T-cell (primary cell): ENCODE measurements at regions not wholly inside any gene's neighbourhood (a gene's known extent, or its start where the extent isn't known, plus 50 kb on each side); places are given as distances from the start of the nearest gene placed in this dataset.
A peak's percentile ranks its signal among the peaks of the same experiment; 100 is the strongest.

Source experiments
- ATAC-seq, 4 experiments: fragments of 200-7000 bp in 3 of 4; fragments of 150-1000 bp in 1 of 4; cut with Tn5 transposase; replicated peaks in 1 of 4; 1 replicate in 3 of 4; 2 replicates in 1 of 4; pipeline ENCODE4 v1.10.0; 2021; ENCODE audit warnings: moderate library complexity in 3 of 4, mild to moderate bottlenecking in 2 of 4, moderate number of reproducible peaks in 1 of 4
- CTCF ChIA-PET, 2 donors: fragments of 300-600 bp; sonication (Branson Sonifier 250); formaldehyde crosslinking; loops; one replicate each; lab custom pipeline; 2022; ENCODE audit warnings: antibody characterized with exemption in 2 of 2; lab: Charles Lee
- POLR2A ChIA-PET, 2 donors: fragments of 300-600 bp; sonication (Branson Sonifier 250); formaldehyde crosslinking; loops; one replicate each; lab custom pipeline; 2022; ENCODE audit warnings: antibody characterized with exemption in 2 of 2; lab: Charles Lee
- DNase-seq, 35 experiments: peaks; one replicate each; pipeline versions ENCODE4 v3.0.0 to v3.0.0-alpha.2; 2013 to 2023
- H3K27ac ChIP-seq: one replicate; pipeline ENCODE4 v1.5.1; 2013; ENCODE audit warnings: low read length
- H3K27me3 ChIP-seq, 2 experiments: replicated peaks in 1 of 2; 1 replicate in 1 of 2; 2 replicates in 1 of 2; pipeline versions ENCODE4 v1.6.1 to v1.7.0; 2013; ENCODE audit warnings: low read length in 1 of 2, mixed read lengths in 1 of 2; ENCODE audit not compliant: control insufficient read depth in 2 of 2, insufficient read depth in 2 of 2; ENCODE audit errors: extremely low read depth in 1 of 2
- H3K36me3 ChIP-seq, 2 donors: 1 replicate in 1 of 2; 2 replicates in 1 of 2; pipeline versions ENCODE4 v1.6.1 to v1.7.0; 2013; ENCODE audit warnings: low read length in 1 of 2; ENCODE audit not compliant: control insufficient read depth in 2 of 2, insufficient read depth in 1 of 2; ENCODE audit errors: extremely low read depth in 1 of 2
- H3K4me1 ChIP-seq, 2 experiments: 1 replicate in 1 of 2; 2 replicates in 1 of 2; pipeline versions ENCODE4 v1.6.1 to v1.7.0; 2013; ENCODE audit warnings: low read length in 2 of 2, mixed read lengths in 1 of 2; ENCODE audit not compliant: insufficient read depth in 2 of 2, control insufficient read depth in 1 of 2; ENCODE audit errors: extremely low read depth in 1 of 2
- H3K4me3 ChIP-seq, 2 donors: 1 replicate in 1 of 2; 2 replicates in 1 of 2; pipeline versions ENCODE4 v1.5.1 to v1.7.0; 2013; ENCODE audit warnings: mild to moderate bottlenecking in 2 of 2, low read length in 1 of 2, moderate library complexity in 1 of 2; ENCODE audit not compliant: control insufficient read depth in 1 of 2; ENCODE audit errors: extremely low read depth in 1 of 2
- H3K9me3 ChIP-seq: 2 replicates; pipeline ENCODE4 v1.7.0; 2013
- H3K27ac Mint-ChIP-seq, 2 donors: one replicate each; pipeline ENCODE4 v1.8.0; 2020 to 2021; ENCODE audit warnings: mild to moderate bottlenecking in 2 of 2, mixed read lengths in 2 of 2
- H3K27me3 Mint-ChIP-seq, 2 donors: one replicate each; pipeline ENCODE4 v1.8.0; 2021 to 2022; ENCODE audit warnings: mixed read lengths in 2 of 2
- H3K36me3 Mint-ChIP-seq: one replicate; pipeline ENCODE4 v1.8.0; 2021; ENCODE audit warnings: mixed read lengths
- H3K4me1 Mint-ChIP-seq, 3 donors: one replicate each; pipeline ENCODE4 v1.8.0; 2020 to 2022; ENCODE audit warnings: mixed read lengths in 3 of 3, mild to moderate bottlenecking in 1 of 3
- H3K4me3 Mint-ChIP-seq, 3 donors: one replicate each; pipeline ENCODE4 v1.8.0; 2020 to 2022; ENCODE audit warnings: mild to moderate bottlenecking in 3 of 3, mixed read lengths in 3 of 3, moderate library complexity in 3 of 3
- H3K9me3 Mint-ChIP-seq, 3 donors: one replicate each; pipeline ENCODE4 v1.8.0; 2020 to 2022; ENCODE audit warnings: mixed read lengths in 3 of 3
- WGBS: methylation state at CpG from one replicate; pipeline ENCODE4 v1.1.5; 2013; ENCODE audit warnings: missing lambda C conversion rate; ENCODE audit not compliant: insufficient coverage; 5-methylcytosine and 5-hydroxymethylcytosine counted together

- Histone ChIP-seq H3K27me3 (no peaks in the 10 kb centered on the region), H3K9me3 (no peaks in the 10 kb centered on the region), H3K4me1 (peaks cover 0 to 8% of the 10 kb centered on the region in 2 experiments), H3K27ac (peak overlapping the region; percentile 54), H3K4me3 (no peak overlapping the region), H3K36me3 (no peaks in the 10 kb centered on the region)
- Mint-ChIP-seq H3K27me3 (peaks cover 7 to 18% of the 10 kb centered on the region in 2 donors), H3K9me3 (no peaks in the 10 kb centered on the region), H3K27ac (peak overlapping the region; percentile 84 to 92), H3K4me3 (peak overlapping the region; percentile 20 to 49 (median 45)), H3K4me1 (peaks cover 14 to 24% (median 24%) of the 10 kb centered on the region in 3 donors), H3K36me3 (no peaks in the 10 kb centered on the region)
- DNase-seq = peak in 11 of 35 experiments; percentile 1 to 31 (median 3)
- ChIA-PET POLR2A (interaction anchor here (0.5 to 0.6 kb wide), 2 partner anchors 1313 to 1356 kb away, joined by 3 to 5 read pairs; no protein-coding TSS in a partner anchor), CTCF (interaction anchor here in 1 of 2 donors (1.3 to 3.4 kb wide), 4 partner anchors 8 to 1311 kb away, joined by 3 to 16 read pairs (median 8); no protein-coding TSS in a partner anchor)
- ATAC-seq = peak; percentile 36 to 84 (median 71)
- WGBS = 87% methylated on average over 4 of the region's 7 CpGs
Observed at GRCh38 chr3:189049458-189050236, 122.1 kb upstream of the TPRG1 start.

- ChIA-PET CTCF (interaction anchor here in 1 of 2 donors (0.6 to 1.2 kb wide), 2 partner anchors 11 to 12 kb away, joined by 3 to 4 read pairs; no protein-coding TSS in a partner anchor), POLR2A (interaction anchor here in 1 of 2 donors (0.6 kb wide), 1 partner anchor 159 kb away, joined by 3 read pairs; no protein-coding TSS in a partner anchor)
- Mint-ChIP-seq H3K27me3 (peaks cover 7 to 23% of the 10 kb centered on the region in 2 donors), H3K27ac (no peak overlapping the region), H3K4me3 (no peak overlapping the region), H3K9me3 (no peaks in the 10 kb centered on the region), H3K4me1 (peaks cover 14 to 24% (median 24%) of the 10 kb centered on the region in 3 donors), H3K36me3 (no peaks in the 10 kb centered on the region)
- Histone ChIP-seq H3K9me3 (no peaks in the 10 kb centered on the region), H3K36me3 (no peaks in the 10 kb centered on the region), H3K4me1 (peaks cover 0 to 8% of the 10 kb centered on the region in 2 experiments), H3K27ac (no peak overlapping the region), H3K4me3 (no peak overlapping the region), H3K27me3 (no peaks in the 10 kb centered on the region)
- no peak for ATAC-seq
- no peak for DNase-seq
- WGBS = 93% methylated on average over 3 of the region's 5 CpGs
Observed at GRCh38 chr3:189053322-189053721, 118.4 kb upstream of the TPRG1 start.

GRCh38 chr3:189056646-189057335, 115.0 kb upstream of the TPRG1 start:
- H3K9me3 Mint-ChIP-seq = peaks cover 6 to 10% (median 9%) of the 10 kb centered on the region in 3 donors
- H3K36me3 ChIP-seq = no peaks in the 10 kb centered on the region
- DNase-seq (no peak), ATAC-seq (no peak)
- H3K36me3 Mint-ChIP-seq = no peaks in the 10 kb centered on the region
- POLR2A ChIA-PET = interaction anchor here in 1 of 2 donors (0.5 kb wide), 1 partner anchor 1313 kb away, joined by 3 read pairs; no protein-coding TSS in a partner anchor
- no peak overlapping the region for H3K27ac ChIP-seq
- no peaks in the 10 kb centered on the region for H3K4me1 Mint-ChIP-seq
- H3K27me3 Mint-ChIP-seq = peaks cover 3 to 22% of the 10 kb centered on the region in 2 donors
- CTCF ChIA-PET = no interaction called here
- no peak overlapping the region for H3K27ac Mint-ChIP-seq
- H3K9me3 ChIP-seq = no peaks in the 10 kb centered on the region
- WGBS = no CpG with 5 or more reads among the region's 3 CpGs
- H3K4me3 Mint-ChIP-seq = no peak overlapping the region
- no peaks in the 10 kb centered on the region for H3K4me1 ChIP-seq
- no peaks in the 10 kb centered on the region for H3K27me3 ChIP-seq
- no peak overlapping the region for H3K4me3 ChIP-seq

- no peaks in the 10 kb centered on the region for H3K4me1 Mint-ChIP-seq
- POLR2A ChIA-PET = no interaction called here
- no peak for ATAC-seq
Observed at GRCh38 chr3:189057369-189057768, 114.4 kb upstream of the TPRG1 start.

GRCh38 chr3:189058071-189058470, 113.7 kb upstream of the TPRG1 start:
- no peaks in the 10 kb centered on the region for H3K36me3 ChIP-seq
- no peak overlapping the region for H3K4me3 ChIP-seq
- Mint-ChIP-seq H3K27ac (no peak overlapping the region), H3K4me3 (no peak overlapping the region), H3K27me3 (peaks cover 3 to 18% of the 10 kb centered on the region in 2 donors), H3K4me1 (no peaks in the 10 kb centered on the region), H3K9me3 (peaks cover 9 to 20% (median 16%) of the 10 kb centered on the region in 3 donors), H3K36me3 (no peaks in the 10 kb centered on the region)
- no peaks in the 10 kb centered on the region for H3K4me1 ChIP-seq
- H3K9me3 ChIP-seq = no peaks in the 10 kb centered on the region
- DNase-seq (no peak), ATAC-seq (no peak)
- H3K27ac ChIP-seq = no peak overlapping the region
- CTCF ChIA-PET = no interaction called here
- no peaks in the 10 kb centered on the region for H3K27me3 ChIP-seq
- POLR2A ChIA-PET = no interaction called here
- WGBS = no CpG with 5 or more reads among the region's 5 CpGs

More at GRCh38 chr3:189057369-189057768, 114.4 kb upstream of the TPRG1 start:
- no CpG with 5 or more reads among the region's 1 CpG for WGBS
- DNase-seq = no peak
- H3K4me3 Mint-ChIP-seq = no peak overlapping the region
- H3K36me3 ChIP-seq = no peaks in the 10 kb centered on the region
- peaks cover 3 to 18% of the 10 kb centered on the region in 2 donors for H3K27me3 Mint-ChIP-seq
- CTCF ChIA-PET = no interaction called here
- H3K27ac ChIP-seq = no peak overlapping the region
- H3K9me3 Mint-ChIP-seq = peaks cover 9 to 15% (median 14%) of the 10 kb centered on the region in 3 donors
- H3K9me3 ChIP-seq = no peaks in the 10 kb centered on the region
- H3K4me1 ChIP-seq = no peaks in the 10 kb centered on the region
- no peak overlapping the region for H3K27ac Mint-ChIP-seq
- no peaks in the 10 kb centered on the region for H3K36me3 Mint-ChIP-seq
- no peaks in the 10 kb centered on the region for H3K27me3 ChIP-seq
- no peak overlapping the region for H3K4me3 ChIP-seq

- no peaks in the 10 kb centered on the region for H3K36me3 ChIP-seq
- H3K36me3 Mint-ChIP-seq = no peaks in the 10 kb centered on the region
- H3K27me3 Mint-ChIP-seq = no peaks in the 10 kb centered on the region
- no peak overlapping the region for H3K4me3 Mint-ChIP-seq
- peak overlapping the region in 1 of 2 donors; percentile 41 for H3K27ac Mint-ChIP-seq
- CTCF ChIA-PET = interaction anchor here in 1 of 2 donors (1.2 kb wide), 1 partner anchor 29 kb away, joined by 4 read pairs; no protein-coding TSS in a partner anchor
- DNase-seq (no peak), ATAC-seq (no peak)
- H3K9me3 Mint-ChIP-seq = peaks cover 0 to 8% (median 6%) of the 10 kb centered on the region in 3 donors
- H3K27me3 ChIP-seq = no peaks in the 10 kb centered on the region
- no peaks in the 10 kb centered on the region for H3K9me3 ChIP-seq
- H3K27ac ChIP-seq = no peak overlapping the region
- H3K4me1 ChIP-seq = no peaks in the 10 kb centered on the region
- H3K4me1 Mint-ChIP-seq = peaks cover 0 to 8% (median 4%) of the 10 kb centered on the region in 3 donors
- H3K4me3 ChIP-seq = no peak overlapping the region
- POLR2A ChIA-PET = interaction anchor here in 1 of 2 donors (0.6 kb wide), 1 partner anchor 50 kb away, joined by 6 read pairs; no protein-coding TSS in a partner anchor
Observed at GRCh38 chr3:189070965-189071364, 100.8 kb upstream of the TPRG1 start.
